ENCODE measurements at regions not wholly inside any gene's neighbourhood (a gene's known extent, or its start where the extent isn't known, plus 50 kb on each side); places are given as distances from the start of the nearest gene placed in this dataset.

- TF ChIP-seq, protein P1, sequence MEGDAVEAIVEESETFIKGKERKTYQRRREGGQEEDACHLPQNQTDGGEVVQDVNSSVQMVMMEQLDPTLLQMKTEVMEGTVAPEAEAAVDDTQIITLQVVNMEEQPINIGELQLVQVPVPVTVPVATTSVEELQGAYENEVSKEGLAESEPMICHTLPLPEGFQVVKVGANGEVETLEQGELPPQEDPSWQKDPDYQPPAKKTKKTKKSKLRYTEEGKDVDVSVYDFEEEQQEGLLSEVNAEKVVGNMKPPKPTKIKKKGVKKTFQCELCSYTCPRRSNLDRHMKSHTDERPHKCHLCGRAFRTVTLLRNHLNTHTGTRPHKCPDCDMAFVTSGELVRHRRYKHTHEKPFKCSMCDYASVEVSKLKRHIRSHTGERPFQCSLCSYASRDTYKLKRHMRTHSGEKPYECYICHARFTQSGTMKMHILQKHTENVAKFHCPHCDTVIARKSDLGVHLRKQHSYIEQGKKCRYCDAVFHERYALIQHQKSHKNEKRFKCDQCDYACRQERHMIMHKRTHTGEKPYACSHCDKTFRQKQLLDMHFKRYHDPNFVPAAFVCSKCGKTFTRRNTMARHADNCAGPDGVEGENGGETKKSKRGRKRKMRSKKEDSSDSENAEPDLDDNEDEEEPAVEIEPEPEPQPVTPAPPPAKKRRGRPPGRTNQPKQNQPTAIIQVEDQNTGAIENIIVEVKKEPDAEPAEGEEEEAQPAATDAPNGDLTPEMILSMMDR (conservative IDR thresholded peaks at IDR 0.05; ENCODE audit: low read depth, low read length) = no peak
- TF ChIP-seq EZH2 (IDR thresholded peaks at IDR 0.05; ENCODE audit: low read length, unreplicated experiment) = no peak
These were observed 184.6 kb downstream of the LMO4 start for GRCh38 chr1:87513255-87513654.

Data from PC-3 (cell line).